ENCODE measurements at regions not wholly inside any gene's neighbourhood (a gene's known extent, or its start where the extent isn't known, plus 50 kb on each side); places are given as distances from the start of the nearest gene placed in this dataset.

- TF ChIP-seq EZH2 (IDR thresholded peaks at IDR 0.05) (no peak), POLR2AphosphoS5 (IDR thresholded peaks at IDR 0.05; ENCODE audit: borderline replicate concordance, low read depth, low read length) (no peak)
Observed at GRCh38 chr22:48532986-48533385, 1294.7 kb downstream of the BRD1 start.
